ENCODE measurements at regions not wholly inside any gene's neighbourhood (a gene's known extent, or its start where the extent isn't known, plus 50 kb on each side); places are given as distances from the start of the nearest gene placed in this dataset.

DNA sequence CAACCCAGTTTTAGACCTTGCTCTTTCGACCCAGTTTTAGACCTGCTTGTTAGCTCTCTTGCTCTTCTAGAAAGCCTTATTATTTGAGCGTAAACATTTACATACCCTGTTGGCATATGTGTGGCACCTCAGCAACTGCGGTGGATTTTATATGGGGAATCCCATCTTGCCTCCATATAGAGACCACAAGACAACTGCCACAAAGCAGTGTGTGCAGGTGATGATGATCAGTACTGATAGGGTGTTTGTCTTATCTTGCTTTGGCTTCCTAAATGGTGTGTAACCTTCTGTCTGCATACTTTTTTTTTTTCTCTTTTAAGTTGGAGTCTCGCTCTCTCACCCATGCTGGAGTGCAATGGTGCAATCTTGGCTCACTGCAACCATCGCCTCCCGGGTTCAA is 1270.8 kb downstream of the MRPL39 start:
- TF ChIP-seq EZH2 (IDR thresholded peaks at IDR 0.05; ENCODE audit: insufficient read depth, poor library complexity, severe bottlenecking) (no peak), EZH2phosphoT487 (IDR thresholded peaks at IDR 0.05; ENCODE audit: insufficient read depth, low read depth) (no peak)

Data from GM23248 (cell line).